Endothelial cell (in vitro differentiated cells): ENCODE measurements at regions not wholly inside any gene's neighbourhood (a gene's known extent, or its start where the extent isn't known, plus 50 kb on each side); places are given as distances from the start of the nearest gene placed in this dataset.

Source experiments
- DNase-seq: peaks from one replicate; pipeline ENCODE4 v3.0.0; 2021; ENCODE audit warnings: low spot score
- H3K27ac Mint-ChIP-seq: one replicate; pipeline ENCODE4 v1.8.0; 2021; ENCODE audit warnings: mixed read lengths, inconsistent platforms; ENCODE audit not compliant: unreplicated experiment
- H3K27me3 Mint-ChIP-seq: one replicate; pipeline ENCODE4 v1.8.0; 2021; ENCODE audit warnings: mild to moderate bottlenecking, moderate library complexity, mixed read lengths, inconsistent platforms; ENCODE audit not compliant: unreplicated experiment
- H3K36me3 Mint-ChIP-seq: one replicate; pipeline ENCODE4 v1.8.0; 2021; ENCODE audit warnings: mild to moderate bottlenecking, low read depth, mixed read lengths, inconsistent platforms; ENCODE audit not compliant: unreplicated experiment
- H3K4me1 Mint-ChIP-seq: one replicate; pipeline ENCODE4 v1.8.0; 2021; ENCODE audit warnings: mild to moderate bottlenecking, mixed read lengths, inconsistent platforms; ENCODE audit not compliant: unreplicated experiment
- H3K4me3 Mint-ChIP-seq: one replicate; pipeline ENCODE4 v1.8.0; 2021; ENCODE audit warnings: mild to moderate bottlenecking, mixed read lengths, inconsistent platforms; ENCODE audit not compliant: unreplicated experiment
- H3K9me3 Mint-ChIP-seq: one replicate; pipeline ENCODE4 v1.8.0; 2021; ENCODE audit warnings: mixed read lengths, inconsistent platforms; ENCODE audit not compliant: unreplicated experiment
- TF ChIP-seq, protein P1 (sequence below): fragments of 200-600 bp; sonication (generic); IDR thresholded peaks from one replicate; pipeline ENCODE4 v1.5.0; 2021; ENCODE audit warnings: antibody characterized with exemption; ENCODE audit not compliant: unreplicated experiment

DNA sequence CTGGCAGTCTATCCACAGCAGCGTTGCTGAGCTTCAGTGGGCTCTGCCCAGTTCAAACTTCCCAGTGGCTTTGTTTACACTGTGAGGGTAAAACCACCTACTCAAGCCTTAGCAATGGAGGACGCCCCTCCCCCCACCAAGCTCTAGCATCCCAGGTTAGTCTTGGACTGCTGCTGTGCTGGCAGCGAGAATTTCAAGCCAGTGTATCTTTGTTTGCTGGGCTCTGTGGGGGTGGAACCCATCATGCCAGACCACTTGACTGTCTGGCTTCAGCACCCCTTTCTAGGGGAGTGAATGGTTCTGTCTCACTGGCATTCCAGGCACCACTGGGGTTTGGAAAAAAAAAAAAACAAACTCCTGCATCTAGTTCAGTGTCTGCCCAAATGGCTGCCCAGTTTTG, 249.7 kb upstream of the SYNCRIP start:
- Mint-ChIP-seq H3K9me3 (no peaks in the 10 kb centered on the region), H3K4me3 (no peak overlapping the region), H3K27me3 (no peaks in the 10 kb centered on the region), H3K4me1 (no peaks in the 10 kb centered on the region), H3K27ac (no peak overlapping the region), H3K36me3 (no peaks in the 10 kb centered on the region)
- TF ChIP-seq, protein P1, sequence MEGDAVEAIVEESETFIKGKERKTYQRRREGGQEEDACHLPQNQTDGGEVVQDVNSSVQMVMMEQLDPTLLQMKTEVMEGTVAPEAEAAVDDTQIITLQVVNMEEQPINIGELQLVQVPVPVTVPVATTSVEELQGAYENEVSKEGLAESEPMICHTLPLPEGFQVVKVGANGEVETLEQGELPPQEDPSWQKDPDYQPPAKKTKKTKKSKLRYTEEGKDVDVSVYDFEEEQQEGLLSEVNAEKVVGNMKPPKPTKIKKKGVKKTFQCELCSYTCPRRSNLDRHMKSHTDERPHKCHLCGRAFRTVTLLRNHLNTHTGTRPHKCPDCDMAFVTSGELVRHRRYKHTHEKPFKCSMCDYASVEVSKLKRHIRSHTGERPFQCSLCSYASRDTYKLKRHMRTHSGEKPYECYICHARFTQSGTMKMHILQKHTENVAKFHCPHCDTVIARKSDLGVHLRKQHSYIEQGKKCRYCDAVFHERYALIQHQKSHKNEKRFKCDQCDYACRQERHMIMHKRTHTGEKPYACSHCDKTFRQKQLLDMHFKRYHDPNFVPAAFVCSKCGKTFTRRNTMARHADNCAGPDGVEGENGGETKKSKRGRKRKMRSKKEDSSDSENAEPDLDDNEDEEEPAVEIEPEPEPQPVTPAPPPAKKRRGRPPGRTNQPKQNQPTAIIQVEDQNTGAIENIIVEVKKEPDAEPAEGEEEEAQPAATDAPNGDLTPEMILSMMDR: no peak
- DNase-seq: no peak

DNA sequence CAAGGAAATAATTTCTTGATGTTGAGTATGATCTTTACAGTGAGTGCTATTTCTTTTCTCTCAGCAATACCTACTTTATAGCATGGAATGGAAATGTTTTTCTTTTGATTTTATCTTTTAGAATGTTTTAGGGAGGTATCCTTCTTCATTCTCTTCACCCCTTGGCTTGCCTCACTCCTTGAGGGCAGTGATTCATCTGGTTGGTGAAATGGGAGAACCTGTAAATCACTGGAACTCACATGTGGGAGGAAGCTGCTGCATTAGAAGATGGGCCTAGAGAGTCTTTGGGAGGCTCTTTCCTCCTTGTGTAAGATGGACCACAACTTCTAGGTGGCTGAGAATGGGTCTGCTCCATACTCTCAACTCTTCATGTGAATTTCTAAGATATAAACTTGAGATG, 244.8 kb upstream of the SYNCRIP start:
- no peaks in the 10 kb centered on the region for H3K9me3 Mint-ChIP-seq
- H3K4me1 Mint-ChIP-seq: no peaks in the 10 kb centered on the region
- H3K36me3 Mint-ChIP-seq: no peaks in the 10 kb centered on the region
- H3K27me3 Mint-ChIP-seq: no peaks in the 10 kb centered on the region
- no peak for DNase-seq
- H3K27ac Mint-ChIP-seq: no peak overlapping the region
- TF ChIP-seq, protein P1: no peak
- H3K4me3 Mint-ChIP-seq: no peak overlapping the region

DNA sequence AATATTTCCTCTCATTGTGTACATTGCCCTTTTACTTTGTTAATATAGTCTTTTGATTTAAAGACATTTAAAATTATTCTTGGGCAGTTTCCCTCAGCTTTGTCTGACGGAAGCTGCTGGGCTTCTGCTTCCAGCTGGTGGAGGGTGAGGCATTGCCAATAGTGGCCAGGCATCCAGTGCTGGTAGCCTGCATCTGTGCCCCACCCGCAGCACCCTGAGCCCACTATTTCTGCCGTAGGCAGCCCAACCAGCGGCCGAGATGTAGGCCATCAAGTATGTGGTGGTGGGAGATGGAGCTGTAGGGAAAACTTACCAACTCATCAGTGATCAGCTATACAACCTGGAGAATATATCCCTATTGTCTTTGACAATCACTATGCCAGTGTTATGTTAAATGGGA, 226.0 kb upstream of the SYNCRIP start:
- Mint-ChIP-seq H3K36me3 (no peaks in the 10 kb centered on the region), H3K4me3 (no peak overlapping the region), H3K9me3 (no peaks in the 10 kb centered on the region), H3K4me1 (no peaks in the 10 kb centered on the region), H3K27ac (no peak overlapping the region), H3K27me3 (no peaks in the 10 kb centered on the region)
- TF ChIP-seq, protein P1: no peak
- DNase-seq: no peak

DNA sequence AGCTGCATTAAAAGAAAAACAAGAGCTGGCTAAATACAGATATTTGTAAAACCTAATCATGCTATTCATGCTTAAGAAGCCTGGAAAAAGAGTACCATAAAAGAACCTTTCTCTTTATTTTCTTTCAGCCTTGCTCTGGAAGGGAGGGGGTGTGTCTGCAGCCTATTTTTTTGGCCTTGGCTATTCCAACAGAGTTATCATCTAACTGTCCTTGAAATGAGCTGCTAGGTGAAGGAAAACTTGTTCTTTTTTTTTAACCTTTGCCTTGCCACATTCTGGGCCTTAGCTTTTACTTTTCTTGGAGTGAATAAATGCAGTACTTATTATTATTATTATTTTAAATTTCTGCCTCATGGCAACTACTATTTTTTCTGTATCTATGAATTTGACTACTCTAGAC, 224.9 kb upstream of the SYNCRIP start:
- H3K4me1 Mint-ChIP-seq: no peaks in the 10 kb centered on the region
- TF ChIP-seq, protein P1: no peak
- H3K27me3 Mint-ChIP-seq: no peaks in the 10 kb centered on the region
- H3K36me3 Mint-ChIP-seq: no peaks in the 10 kb centered on the region
- no peaks in the 10 kb centered on the region for H3K9me3 Mint-ChIP-seq
- H3K27ac Mint-ChIP-seq: no peak overlapping the region
- DNase-seq: no peak
- H3K4me3 Mint-ChIP-seq: no peak overlapping the region

DNA sequence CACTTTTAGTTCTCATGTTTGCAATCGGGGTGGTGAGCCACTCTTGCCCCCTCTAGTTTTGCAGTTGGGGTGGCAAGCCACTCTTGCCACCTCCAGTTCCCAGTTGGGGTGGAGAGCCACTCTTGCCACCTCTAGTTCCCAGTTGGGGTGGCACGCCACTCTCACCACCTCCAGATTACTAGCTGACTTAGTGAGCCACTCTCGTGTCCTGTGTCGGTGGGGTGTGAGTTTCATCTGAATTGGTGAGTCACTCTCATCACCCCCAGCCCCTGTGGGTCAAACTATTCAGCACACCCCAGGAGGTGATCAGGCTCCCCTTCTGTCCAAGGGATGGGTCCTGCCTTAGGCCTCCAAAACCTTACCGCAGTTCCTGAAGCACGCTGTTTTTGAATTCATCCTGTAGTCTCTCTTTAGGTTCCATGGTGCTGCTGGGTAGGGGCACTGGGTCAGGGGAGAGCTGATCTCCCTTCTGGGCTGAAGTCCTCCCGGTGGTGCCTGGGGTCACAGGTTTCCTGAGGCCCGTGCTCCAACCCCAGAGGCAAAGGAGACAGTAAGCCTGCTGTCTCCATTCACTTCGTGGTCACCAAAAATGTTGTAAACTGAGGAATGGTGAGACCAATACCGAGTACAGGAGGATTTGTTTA, 224.2 kb upstream of the SYNCRIP start:
- Mint-ChIP-seq H3K9me3 (no peaks in the 10 kb centered on the region), H3K4me1 (no peaks in the 10 kb centered on the region), H3K36me3 (no peaks in the 10 kb centered on the region), H3K27me3 (no peaks in the 10 kb centered on the region), H3K4me3 (no peak overlapping the region), H3K27ac (no peak overlapping the region)
- TF ChIP-seq, protein P1: no peak
- DNase-seq: no peak
